ENCODE measurements at regions not wholly inside any gene's neighbourhood (a gene's known extent, or its start where the extent isn't known, plus 50 kb on each side); places are given as distances from the start of the nearest gene placed in this dataset.

- Histone ChIP-seq H3K56ac (replicated peaks; ENCODE audit: insufficient read length, low read depth, low read length) (no peak overlapping the region), H3K79me2 (ENCODE audit: control insufficient read depth in 1 of 2, insufficient read depth in 2 of 2, low read length in 2 of 2) (no peaks in the 10 kb centered on the region), H3K23me2 (ENCODE audit: low read depth, low read length) (no peaks in the 10 kb centered on the region), H3K9me3 (ENCODE audit: insufficient read depth in 2 of 2, low read depth in 1 of 2, low read length in 1 of 2) (no peaks in the 10 kb centered on the region), H3K36me3 (ENCODE audit: control insufficient read depth in 2 of 4, insufficient read depth in 4 of 4, low read length in 3 of 4) (no peaks in the 10 kb centered on the region), H3K23ac (ENCODE audit: insufficient read length) (no peak overlapping the region), H2BK5ac (ENCODE audit: low read depth, low read length) (no peak overlapping the region), H3K4ac (replicated peaks; ENCODE audit: insufficient read length, low read depth, low read length) (no peak overlapping the region), H2BK20ac (ENCODE audit: low read length) (no peak overlapping the region), H2AK5ac (ENCODE audit: low read depth, low read length) (no peak overlapping the region), H2BK120ac (replicated peaks; ENCODE audit: low read depth, low read length) (no peak overlapping the region), H2AFZ (ENCODE audit: low read length) (no peak overlapping the region), H3K14ac (ENCODE audit: insufficient read length) (no peak overlapping the region), H4K20me1 (replicated peaks in 1 of 2; ENCODE audit: control insufficient read depth in 1 of 2, insufficient read depth in 2 of 2, low read length in 2 of 2) (no peaks in the 10 kb centered on the region), H3K9ac (replicated peaks in 1 of 4; ENCODE audit: extremely low read depth in 1 of 4, low read depth in 3 of 4, low read length in 3 of 4) (no peak overlapping the region), H4K5ac (ENCODE audit: insufficient read length, low read depth, low read length) (no peak overlapping the region), H3K27me3 (replicated peaks in 1 of 4; ENCODE audit: control insufficient read depth in 3 of 4, extremely low read depth in 1 of 4, insufficient read depth in 3 of 4, low read length in 3 of 4) (no peaks in the 10 kb centered on the region; a peak in 1 of 7 replicates), H3K4me3 (ENCODE audit: extremely low read depth in 1 of 4, insufficient read depth in 2 of 4, low read depth in 3 of 4, low read length in 4 of 4) (no peak overlapping the region), H3K4me2 (ENCODE audit: insufficient read depth in 1 of 2, low read depth in 2 of 2, low read length in 2 of 2) (no peak overlapping the region), H3K27ac (ENCODE audit: low read depth, low read length) (no peak overlapping the region), H4K91ac (replicated peaks; ENCODE audit: insufficient read length, low read length) (no peak overlapping the region), H3K4me1 (replicated peaks in 1 of 4; ENCODE audit: control insufficient read depth in 3 of 4, insufficient read depth in 4 of 4, low read length in 3 of 4) (no peaks in the 10 kb centered on the region), H4K8ac (ENCODE audit: extremely low read depth, insufficient read depth, low read length) (no peak overlapping the region), H2BK12ac (ENCODE audit: low read depth, low read length) (no peak overlapping the region), H2BK15ac (ENCODE audit: low read length) (no peak overlapping the region), H3K18ac (ENCODE audit: extremely low read depth, low read length) (no peak overlapping the region), H3K79me1 (ENCODE audit: low read depth, low read length) (no peaks in the 10 kb centered on the region)
- ChIA-PET POLR2A (ENCODE audit: partially characterized antibody) (no interaction called here), CTCF (ENCODE audit: partially characterized antibody) (interaction anchor here (1.6 kb wide), 1 partner anchor 144 kb away, joined by 4 read pairs; no protein-coding TSS in a partner anchor)
- FAIRE-seq = no peak
- no peak for DNase-seq (ENCODE audit: low read depth in 1 of 2, low spot score in 2 of 2)
- 84% methylated on average over 3 of the region's 3 CpGs; no CpG with 5 or more reads in 1 of the 2 experiments for WGBS, 2 experiments (ENCODE audit: extremely low coverage in 1 of 2, insufficient coverage in 1 of 2, insufficient read length in 1 of 2, insufficient replicate concordance in 2 of 2, low coverage in 1 of 2, low lambda C conversion rate in 2 of 2, missing lambda C conversion rate in 1 of 2)
- no peak for TF ChIP-seq JUN (IDR thresholded peaks at IDR 0.05; ENCODE audit: low read depth, low read length)
- TF ChIP-seq SIRT6 (IDR thresholded peaks at IDR 0.05; ENCODE audit: low read length) = no peak
- no peak for TF ChIP-seq ASH2L (IDR thresholded peaks at IDR 0.05; ENCODE audit: low read length)
- no peak for TF ChIP-seq HDAC2 (IDR thresholded peaks at IDR 0.05; ENCODE audit: borderline replicate concordance in 1 of 2, low read depth in 2 of 2, low read length in 2 of 2)
- no peak for TF ChIP-seq POU5F1 (IDR thresholded peaks at IDR 0.05; ENCODE audit: low read depth, low read length)
- no peak for TF ChIP-seq SAP30 (IDR thresholded peaks at IDR 0.05; ENCODE audit: insufficient read depth, insufficient replicate concordance, low read length)
Observed at GRCh38 chr3:26340001-26340400, 282.6 kb upstream of the LRRC3B start.
